A673 (cell line): ENCODE measurements at regions not wholly inside any gene's neighbourhood (a gene's known extent, or its start where the extent isn't known, plus 50 kb on each side); places are given as distances from the start of the nearest gene placed in this dataset.

Source experiments
- BruUV-seq: library from RNA; stranded (reverse); fragments of 400-500 nt; replicated peaks from 2 replicates; lab custom pipeline; 2021; lab: Mats Ljungman, UMichigan
- CTCF ChIA-PET: fragments of 300-600 bp; sonication (Branson Sonifier 250); formaldehyde crosslinking; loops from one replicate; lab custom pipeline; 2022; ENCODE audit warnings: antibody characterized with exemption; lab: Charles Lee
- POLR2A ChIA-PET: fragments of 300-600 bp; sonication (Branson Sonifier 250); formaldehyde crosslinking; loops from one replicate; lab custom pipeline; 2022; ENCODE audit warnings: antibody characterized with exemption; ENCODE audit not compliant: low non-redundant PET; lab: Charles Lee
- DNase-seq: peaks from one replicate; pipeline ENCODE4 v3.0.0-alpha.2; 2015; ENCODE audit warnings: low spot score
- H3K27ac ChIP-seq: fragments of 200-600 bp; sonication (generic); 2 replicates; pipeline ENCODE4 v1.5.1; 2016; ENCODE audit warnings: mixed run types, low read depth, mild to moderate bottlenecking, mixed read lengths, antibody characterized with exemption, low read length; ENCODE audit not compliant: poor library complexity, severe bottlenecking
- H3K27me3 ChIP-seq: fragments of 200-600 bp; sonication (generic); replicated peaks from 2 replicates; pipeline ENCODE4 v1.6.1; 2017; ENCODE audit warnings: mixed run types, low read depth, mild to moderate bottlenecking, mixed read lengths, antibody characterized with exemption, low read length; ENCODE audit not compliant: insufficient read depth, poor library complexity
- H3K36me3 ChIP-seq: fragments of 200-600 bp; sonication (generic); 2 replicates; pipeline ENCODE4 v1.6.1; 2016; ENCODE audit warnings: mixed run types, mild to moderate bottlenecking, mixed read lengths, antibody characterized with exemption, low read length; ENCODE audit not compliant: insufficient read depth, poor library complexity, severe bottlenecking
- H3K4me1 ChIP-seq: fragments of 200-600 bp; sonication (generic); 2 replicates; pipeline ENCODE4 v1.6.1; 2017; ENCODE audit warnings: mixed run types, mild to moderate bottlenecking, mixed read lengths, antibody characterized with exemption, low read length; ENCODE audit not compliant: insufficient read depth, poor library complexity, severe bottlenecking
- H3K4me3 ChIP-seq: fragments of 200-600 bp; sonication (generic); 2 replicates; pipeline ENCODE4 v1.5.1; 2016; ENCODE audit warnings: low read depth, mixed run types, mild to moderate bottlenecking, mixed read lengths, low read length; ENCODE audit not compliant: poor library complexity, severe bottlenecking
- H3K9me3 ChIP-seq: fragments of 200-600 bp; sonication (generic); 2 replicates; pipeline ENCODE4 v1.6.1; 2016; ENCODE audit warnings: mixed run types, low read depth, mild to moderate bottlenecking, mixed read lengths, antibody characterized with exemption, low read length; ENCODE audit not compliant: poor library complexity, severe bottlenecking
- EZH2 ChIP-seq: fragments of 200-600 bp; sonication (generic); IDR thresholded peaks from 2 replicates; pipeline ENCODE4 v1.6.1; 2017; ENCODE audit warnings: borderline replicate concordance, low read depth, mild to moderate bottlenecking, mixed read lengths, antibody characterized with exemption, low read length; ENCODE audit not compliant: poor library complexity, severe bottlenecking
- intact Hi-C: fragments of 100-400 bp; cut with micrococcal nuclease; formaldehyde crosslinking; loops from one replicate; pipeline ENCODE4 v1.10.0; 2022; ENCODE audit not compliant: unreplicated experiment
- TF ChIP-seq, protein P1 (sequence below): fragments of 300-800, 200-600 bp; sonication (generic); conservative IDR thresholded peaks from 2 replicates; pipeline ENCODE4 v1.5.1; 2017; ENCODE audit warnings: low read depth, mild to moderate bottlenecking, antibody characterized with exemption, low read length, moderate library complexity, mixed read lengths

DNA sequence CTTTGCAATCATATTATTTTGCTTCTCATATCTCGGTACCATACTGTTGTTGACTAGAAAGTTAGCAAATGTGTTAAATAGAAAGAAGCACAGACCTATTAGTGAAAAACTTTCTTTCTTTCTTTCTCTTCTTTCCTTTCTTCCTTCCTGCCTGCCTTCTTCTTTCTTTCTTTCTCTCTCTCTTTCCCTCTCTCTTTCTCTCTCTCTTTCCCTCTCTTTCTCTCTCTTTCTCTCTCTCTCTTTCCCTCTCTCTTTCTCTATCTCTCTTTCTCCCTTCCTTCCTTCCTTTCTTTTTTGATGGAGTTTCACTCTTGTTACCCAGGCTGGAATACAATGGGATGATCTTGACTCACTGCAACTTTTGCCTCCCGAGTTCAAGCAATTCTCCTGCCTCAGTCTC, 1160.6 kb downstream of the GATA3 start:
- H3K4me1 ChIP-seq, result no peaks in the 10 kb centered on the region
- no peaks in the 10 kb centered on the region for H3K36me3 ChIP-seq
- H3K4me3 ChIP-seq, result no peak overlapping the region
- TF ChIP-seq, protein P1, sequence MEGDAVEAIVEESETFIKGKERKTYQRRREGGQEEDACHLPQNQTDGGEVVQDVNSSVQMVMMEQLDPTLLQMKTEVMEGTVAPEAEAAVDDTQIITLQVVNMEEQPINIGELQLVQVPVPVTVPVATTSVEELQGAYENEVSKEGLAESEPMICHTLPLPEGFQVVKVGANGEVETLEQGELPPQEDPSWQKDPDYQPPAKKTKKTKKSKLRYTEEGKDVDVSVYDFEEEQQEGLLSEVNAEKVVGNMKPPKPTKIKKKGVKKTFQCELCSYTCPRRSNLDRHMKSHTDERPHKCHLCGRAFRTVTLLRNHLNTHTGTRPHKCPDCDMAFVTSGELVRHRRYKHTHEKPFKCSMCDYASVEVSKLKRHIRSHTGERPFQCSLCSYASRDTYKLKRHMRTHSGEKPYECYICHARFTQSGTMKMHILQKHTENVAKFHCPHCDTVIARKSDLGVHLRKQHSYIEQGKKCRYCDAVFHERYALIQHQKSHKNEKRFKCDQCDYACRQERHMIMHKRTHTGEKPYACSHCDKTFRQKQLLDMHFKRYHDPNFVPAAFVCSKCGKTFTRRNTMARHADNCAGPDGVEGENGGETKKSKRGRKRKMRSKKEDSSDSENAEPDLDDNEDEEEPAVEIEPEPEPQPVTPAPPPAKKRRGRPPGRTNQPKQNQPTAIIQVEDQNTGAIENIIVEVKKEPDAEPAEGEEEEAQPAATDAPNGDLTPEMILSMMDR, result no peak
- no peak for TF ChIP-seq EZH2
- DNase-seq, result no peak
- no peaks in the 10 kb centered on the region for H3K27me3 ChIP-seq
- no peaks in the 10 kb centered on the region for H3K9me3 ChIP-seq
- H3K27ac ChIP-seq, result no peak overlapping the region
- ChIA-PET POLR2A (interaction anchor here (0.7 kb wide), 1 partner anchor 1239 kb away, joined by 3 read pairs; no protein-coding TSS in a partner anchor), CTCF (no interaction called here)
- intact Hi-C loops, result no loop called here
- no TSS peak for BruUV-seq

DNA sequence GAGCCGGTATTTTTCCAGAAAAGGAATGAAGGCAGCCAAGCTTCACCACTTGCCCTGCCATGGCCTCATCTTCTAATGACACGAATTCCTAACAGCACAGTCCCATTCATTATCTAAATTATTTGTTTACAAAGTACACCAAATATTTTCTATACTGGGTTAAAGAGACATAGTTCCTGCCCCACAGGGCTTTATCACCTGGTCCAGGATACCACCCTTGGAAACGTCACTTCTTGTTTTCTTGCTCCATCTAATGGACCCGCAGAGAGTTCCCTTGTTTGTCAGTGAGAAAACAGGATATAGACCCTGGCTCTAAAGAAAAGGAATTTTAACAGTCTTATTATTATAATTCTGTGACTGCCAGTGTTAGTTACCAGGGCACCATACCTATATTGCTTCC, 1165.4 kb downstream of the GATA3 start:
- CTCF ChIA-PET, result no interaction called here
- no TSS peak for BruUV-seq

DNA sequence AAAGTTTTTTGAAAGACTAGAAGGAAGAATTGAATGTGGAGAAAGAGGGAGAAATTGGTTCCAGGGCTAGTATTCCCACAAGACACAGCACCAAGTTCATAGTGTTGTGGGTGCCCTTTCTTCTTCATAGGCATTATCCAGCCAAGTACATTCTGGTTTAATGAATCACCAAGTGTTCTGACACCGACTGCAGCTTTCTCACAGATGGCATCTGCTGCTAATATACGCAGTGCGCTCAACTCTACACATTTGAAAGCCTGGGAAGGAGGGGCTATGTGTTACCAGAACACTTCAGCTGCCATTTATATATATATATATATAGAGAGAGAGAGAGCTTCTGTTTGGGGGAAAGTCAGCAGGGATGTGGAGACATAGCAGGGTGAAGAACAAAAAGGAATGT, 1168.4 kb downstream of the GATA3 start:
- BruUV-seq, result no TSS peak
- H3K27me3 ChIP-seq, result peaks cover 4% of the 10 kb centered on the region
- DNase-seq, result no peak
- TF ChIP-seq EZH2, result no peak
- TF ChIP-seq, protein P1, result no peak
- H3K27ac ChIP-seq, result no peak overlapping the region
- H3K36me3 ChIP-seq, result no peaks in the 10 kb centered on the region
- no peaks in the 10 kb centered on the region for H3K9me3 ChIP-seq
- intact Hi-C loops, result no loop called here
- H3K4me3 ChIP-seq, result no peak overlapping the region
- POLR2A ChIA-PET, result no interaction called here
- CTCF ChIA-PET, result no interaction called here
- H3K4me1 ChIP-seq, result no peaks in the 10 kb centered on the region

More for the DNA sequence above, 1165.4 kb downstream of the GATA3 start:
- Histone ChIP-seq H3K4me3 (no peak overlapping the region), H3K36me3 (no peaks in the 10 kb centered on the region), H3K4me1 (no peaks in the 10 kb centered on the region), H3K27ac (no peak overlapping the region), H3K27me3 (no peaks in the 10 kb centered on the region), H3K9me3 (no peaks in the 10 kb centered on the region)
- TF ChIP-seq, protein P1, result no peak
- no peak for TF ChIP-seq EZH2
- POLR2A ChIA-PET, result no interaction called here
- intact Hi-C loops, result no loop called here
- DNase-seq, result no peak
